H1 (cell line): ENCODE measurements at regions not wholly inside any gene's neighbourhood (a gene's known extent, or its start where the extent isn't known, plus 50 kb on each side); places are given as distances from the start of the nearest gene placed in this dataset.

ENCODE experiments used
- CHD2 ChIP-seq: IDR thresholded peaks from 2 replicates; pipeline ENCODE4 v1.6.1; 2012; ENCODE audit warnings: low read length, improper control_type of control experiment
- MAFK ChIP-seq: IDR thresholded peaks from 2 replicates; pipeline ENCODE4 v1.6.1; 2012; ENCODE audit warnings: low read depth, mild to moderate bottlenecking, improper control_type of control experiment, low read length
- SUZ12 ChIP-seq: fragments of 200-600 bp; sonication (generic); IDR thresholded peaks from 2 replicates; pipeline ENCODE4 v1.6.1; 2012; ENCODE audit warnings: mild to moderate bottlenecking, inconsistent platforms, low read length, moderate library complexity, mixed read lengths
- TAF7 ChIP-seq: optimal IDR thresholded peaks from 2 replicates; pipeline ENCODE3; 2011; ENCODE audit warnings: low read depth, mild to moderate bottlenecking, inconsistent platforms, low read length, moderate library complexity, borderline replicate concordance

DNA sequence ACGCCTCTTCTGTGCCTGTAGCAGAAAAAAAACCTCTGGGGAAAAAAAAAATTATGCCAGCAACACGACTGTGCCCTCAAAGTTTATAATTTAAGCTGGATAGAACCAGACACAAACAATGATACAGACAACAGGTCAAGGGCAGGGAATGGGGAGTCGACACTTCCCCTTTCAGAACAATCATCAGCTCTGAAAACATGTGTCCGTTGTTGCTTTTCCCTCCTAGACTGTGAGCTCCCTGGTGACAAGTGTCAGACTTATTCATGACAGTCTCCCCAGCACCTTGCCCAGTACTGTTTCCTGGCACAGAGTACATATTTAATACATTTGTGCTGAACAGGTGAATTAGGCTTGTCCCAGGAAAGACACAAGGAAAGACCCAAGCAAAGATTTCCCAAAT is 178.3 kb downstream of the SOX9 start (continued):
- TF ChIP-seq MAFK: no peak
- TF ChIP-seq SUZ12: no peak
- no peak for TF ChIP-seq CHD2
- no peak for TF ChIP-seq TAF7
